Keratinocyte (primary cell): ENCODE measurements at regions not wholly inside any gene's neighbourhood (a gene's known extent, or its start where the extent isn't known, plus 50 kb on each side); places are given as distances from the start of the nearest gene placed in this dataset.

ENCODE experiments used
- DNase-seq: peaks from one replicate; pipeline ENCODE4 v3.0.0-alpha.2; 2011; ENCODE audit warnings: low read depth, missing footprints, low spot score
- FAIRE-seq: peaks from 2 replicates; lab custom pipeline; 2011; peaks lifted over from hg19 to GRCh38; lab: Jason Lieb, UNC
- H2AFZ ChIP-seq: 2 replicates; pipeline ENCODE4 v1.6.0; 2012; ENCODE audit warnings: low read length, control low read depth, inconsistent platforms; ENCODE audit not compliant: control insufficient read depth
- H3K27ac ChIP-seq: 2 replicates; pipeline ENCODE4 v1.5.1; 2011; ENCODE audit warnings: low read length; ENCODE audit not compliant: control insufficient read depth, insufficient read depth
- H3K27me3 ChIP-seq: 3 replicates; pipeline ENCODE4 v1.6.0; 2011; ENCODE audit warnings: low read length; ENCODE audit not compliant: control insufficient read depth, insufficient read depth; ENCODE audit errors: extremely low read depth
- H3K36me3 ChIP-seq, 2 experiments: 2 replicates in 1 of 2; 3 replicates in 1 of 2; pipeline ENCODE4 v1.5.1; 2011; ENCODE audit warnings: low read length in 2 of 2, mild to moderate bottlenecking in 1 of 2; ENCODE audit not compliant: control insufficient read depth in 2 of 2, insufficient read depth in 2 of 2; ENCODE audit errors: extremely low read depth in 1 of 2
- H3K4me1 ChIP-seq: 3 replicates; pipeline ENCODE4 v1.5.1; 2011; ENCODE audit warnings: low read length; ENCODE audit not compliant: control insufficient read depth, insufficient read depth; ENCODE audit errors: extremely low read depth
- H3K4me2 ChIP-seq: 3 replicates; pipeline ENCODE4 v1.6.0; 2011; ENCODE audit warnings: low read depth, low read length; ENCODE audit not compliant: control insufficient read depth, insufficient read depth; ENCODE audit errors: extremely low read depth
- H3K4me3 ChIP-seq, 3 experiments: fragments of 200-600 bp in 1 of 3; sonication (generic) in 1 of 3; 2 replicates in 2 of 3; 3 replicates in 1 of 3; pipeline ENCODE4 v1.5.1; 2011 to 2016; ENCODE audit warnings: low read length in 3 of 3, mild to moderate bottlenecking in 3 of 3, control low read depth in 2 of 3, inconsistent platforms in 1 of 3, low read depth in 1 of 3, mixed read lengths in 1 of 3, mixed run types in 1 of 3, moderate library complexity in 1 of 3; ENCODE audit not compliant: control insufficient read depth in 2 of 3, insufficient read depth in 2 of 3; ENCODE audit errors: extremely low read depth in 1 of 3
- H3K79me2 ChIP-seq: 2 replicates; pipeline ENCODE4 v1.6.0; 2012; ENCODE audit warnings: low read length; ENCODE audit not compliant: control insufficient read depth, insufficient read depth
- H3K9ac ChIP-seq: 3 replicates; pipeline ENCODE4 v1.6.0; 2011; ENCODE audit warnings: low read length; ENCODE audit not compliant: control insufficient read depth, insufficient read depth; ENCODE audit errors: extremely low read depth
- H3K9me1 ChIP-seq: 3 replicates; pipeline ENCODE4 v1.6.0; 2011; ENCODE audit warnings: low read length; ENCODE audit not compliant: control insufficient read depth, insufficient read depth; ENCODE audit errors: extremely low read depth
- H3K9me3 ChIP-seq: 2 replicates; pipeline ENCODE4 v1.5.1; 2012; ENCODE audit warnings: low read depth, low read length; ENCODE audit not compliant: control insufficient read depth
- H4K20me1 ChIP-seq: 3 replicates; pipeline ENCODE4 v1.6.0; 2011; ENCODE audit warnings: low read length; ENCODE audit not compliant: control insufficient read depth, insufficient read depth; ENCODE audit errors: extremely low read depth
- CTCF ChIP-seq, 3 experiments: IDR thresholded peaks in 1 of 3; conservative IDR thresholded peaks in 1 of 3; optimal IDR thresholded peaks in 1 of 3; 2 replicates in 2 of 3; 3 replicates in 1 of 3; pipeline versions ENCODE3 to v1.5.1; 2011; ENCODE audit warnings: low read length in 3 of 3, mild to moderate bottlenecking in 3 of 3, moderate library complexity in 2 of 3, control low read depth in 1 of 3, inconsistent platforms in 1 of 3; ENCODE audit not compliant: insufficient read depth in 2 of 3; ENCODE audit errors: extremely low read depth in 1 of 3
- EZH2 ChIP-seq: IDR thresholded peaks from one replicate; pipeline ENCODE4 v1.6.1; 2012; ENCODE audit warnings: inconsistent platforms, mild to moderate bottlenecking, low read length, moderate library complexity
- dilution Hi-C: fragments of 300-500 bp; cut with MboI; formaldehyde crosslinking; loops from one replicate; pipeline ENCODE4 v1.7.0; 2020; ENCODE audit warnings: low sequenced_read_pairs; ENCODE audit not compliant: extremely low pct_ligation_motif_present

GRCh38 chr15:73809728-73810501 lies 56.8 kb upstream of the INSYN1 start:
- no peaks in the 10 kb centered on the region for H3K9me1 ChIP-seq
- H3K79me2 ChIP-seq, result no peaks in the 10 kb centered on the region
- no peaks in the 10 kb centered on the region for H3K4me1 ChIP-seq
- H3K4me3 ChIP-seq, result no peak overlapping the region
- FAIRE-seq, result no peak
- no peak overlapping the region for H3K9ac ChIP-seq
- H3K4me2 ChIP-seq, result no peak overlapping the region
- no peaks in the 10 kb centered on the region for H4K20me1 ChIP-seq
- H3K9me3 ChIP-seq, result no peaks in the 10 kb centered on the region
- DNase-seq, result no peak
- no peak for TF ChIP-seq CTCF (optimal IDR thresholded peaks at IDR 0.05 in 1 of 3, IDR thresholded peaks at IDR 0.05 in 1 of 3, conservative IDR thresholded peaks at IDR 0.05 in 1 of 3; ENCODE audit: extremely low read depth in 1 of 3, insufficient read depth in 2 of 3, low read length in 3 of 3)
- no peak for TF ChIP-seq EZH2
- H2AFZ ChIP-seq, result no peak overlapping the region
- dilution Hi-C loops, result no loop called here
- peaks cover 8% of the 10 kb centered on the region for H3K27me3 ChIP-seq
- H3K27ac ChIP-seq, result no peak overlapping the region
- no peaks in the 10 kb centered on the region for H3K36me3 ChIP-seq

GRCh38 chr15:73812806-73813465 lies 59.8 kb upstream of the INSYN1 start:
- Histone ChIP-seq H2AFZ (no peak overlapping the region), H3K4me1 (no peaks in the 10 kb centered on the region), H3K9me1 (no peaks in the 10 kb centered on the region), H3K27ac (no peak overlapping the region), H3K4me2 (no peak overlapping the region), H3K9me3 (no peaks in the 10 kb centered on the region), H3K4me3 (no peak overlapping the region), H3K27me3 (peaks cover 19% of the 10 kb centered on the region), H3K79me2 (no peaks in the 10 kb centered on the region), H3K9ac (no peak overlapping the region), H4K20me1 (no peaks in the 10 kb centered on the region), H3K36me3 (no peaks in the 10 kb centered on the region)
- FAIRE-seq (no peak), DNase-seq (no peak)
- dilution Hi-C loops, result no loop called here
- TF ChIP-seq EZH2, result no peak
- TF ChIP-seq CTCF (optimal IDR thresholded peaks at IDR 0.05 in 1 of 3, IDR thresholded peaks at IDR 0.05 in 1 of 3, conservative IDR thresholded peaks at IDR 0.05 in 1 of 3; ENCODE audit: extremely low read depth in 1 of 3, insufficient read depth in 2 of 3, low read length in 3 of 3), result no peak
